ENCODE measurements at regions not wholly inside any gene's neighbourhood (a gene's known extent, or its start where the extent isn't known, plus 50 kb on each side); places are given as distances from the start of the nearest gene placed in this dataset.

DNA sequence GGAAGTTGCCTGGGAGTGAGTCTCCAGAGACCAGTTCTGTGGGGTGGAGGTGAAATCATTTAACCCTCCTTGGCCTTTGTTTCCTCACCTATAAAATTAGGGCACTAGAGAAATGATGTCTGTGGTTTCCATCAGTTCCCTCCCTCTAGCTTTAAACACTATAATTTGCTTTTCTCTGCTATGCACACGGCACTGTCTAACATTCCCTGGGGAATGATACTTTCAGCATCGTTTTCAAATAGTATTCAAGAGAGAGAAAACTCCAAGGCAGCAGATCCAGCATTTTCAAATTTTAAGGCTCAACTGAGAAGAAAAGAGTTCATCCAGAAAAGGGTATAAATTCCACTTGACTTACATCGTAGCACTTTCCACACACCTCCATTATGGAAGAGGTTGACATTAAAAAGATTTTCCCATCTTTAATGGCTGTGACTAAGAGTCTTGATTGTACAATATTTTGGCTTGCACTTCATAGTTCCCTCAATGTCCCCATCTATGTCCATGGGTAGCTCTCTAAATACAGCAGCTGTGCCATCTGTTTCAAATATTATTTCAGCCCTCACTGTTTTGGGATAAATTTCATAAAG is 137.7 kb upstream of the ZPLD1 start:
- Histone ChIP-seq H3K4me3 (ENCODE audit: low read depth, low read length) (no peak overlapping the region), H3K27me3 (ENCODE audit: control insufficient read depth, insufficient read depth, low read length) (no peaks in the 10 kb centered on the region), H3K27ac (ENCODE audit: low read depth, low read length) (no peak overlapping the region), H3K9me3 (ENCODE audit: control insufficient read depth, insufficient read depth, low read length) (no peaks in the 10 kb centered on the region)
- DNase-seq (ENCODE audit: low read depth, low spot score): no peak
- TF ChIP-seq CTCF (IDR thresholded peaks at IDR 0.05; ENCODE audit: low read depth, low read length): no peak
- ChIA-PET POLR2A (no interaction called here), CTCF (no interaction called here)

GRCh38 chr3:102299125-102299877 is 135.5 kb upstream of the ZPLD1 start:
- ChIA-PET POLR2A (no interaction called here), CTCF (no interaction called here)
- no peaks in the 10 kb centered on the region for H3K27me3 ChIP-seq (ENCODE audit: control insufficient read depth, insufficient read depth, low read length)
- no peak overlapping the region for H3K4me3 ChIP-seq (ENCODE audit: low read depth, low read length)
- no peaks in the 10 kb centered on the region for H3K9me3 ChIP-seq (ENCODE audit: control insufficient read depth, insufficient read depth, low read length)
- no peak for TF ChIP-seq CTCF (IDR thresholded peaks at IDR 0.05; ENCODE audit: low read depth, low read length)
- H3K27ac ChIP-seq (ENCODE audit: low read depth, low read length): no peak overlapping the region
- no peak for DNase-seq (ENCODE audit: low read depth, low spot score)

GRCh38 chr3:102301155-102301880 is 133.5 kb upstream of the ZPLD1 start:
- Histone ChIP-seq H3K9me3 (ENCODE audit: control insufficient read depth, insufficient read depth, low read length) (no peaks in the 10 kb centered on the region), H3K4me3 (ENCODE audit: low read depth, low read length) (no peak overlapping the region), H3K27me3 (ENCODE audit: control insufficient read depth, insufficient read depth, low read length) (no peaks in the 10 kb centered on the region), H3K27ac (ENCODE audit: low read depth, low read length) (no peak overlapping the region)
- no peak for TF ChIP-seq CTCF (IDR thresholded peaks at IDR 0.05; ENCODE audit: low read depth, low read length)
- DNase-seq (ENCODE audit: low read depth, low spot score): no peak
- POLR2A ChIA-PET: no interaction called here
- CTCF ChIA-PET: interaction anchor here (1.0 kb wide), 1 partner anchor 235 kb away, joined by 3 read pairs; no protein-coding TSS in a partner anchor

DNA sequence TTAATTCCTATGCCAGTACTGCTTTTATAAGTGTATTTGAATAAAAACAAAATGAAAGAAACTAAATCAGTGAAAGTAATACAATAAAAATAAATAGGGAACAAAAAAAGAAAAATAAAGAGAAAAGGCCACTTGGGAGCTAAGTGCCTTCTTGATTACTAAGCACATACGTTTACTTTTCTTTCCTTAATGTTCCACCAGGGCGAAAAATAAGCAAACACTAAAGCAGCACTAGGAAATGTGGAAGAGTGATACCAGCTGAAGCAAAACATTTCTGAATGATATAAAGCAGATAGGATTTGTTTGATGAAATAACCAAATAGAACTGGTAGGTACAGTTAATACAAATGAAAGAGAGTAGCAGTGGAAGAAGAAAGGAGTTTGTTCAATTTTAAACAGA is 132.8 kb upstream of the ZPLD1 start:
- H3K9me3 ChIP-seq (ENCODE audit: control insufficient read depth, insufficient read depth, low read length): no peaks in the 10 kb centered on the region
- POLR2A ChIA-PET: no interaction called here
- H3K27ac ChIP-seq (ENCODE audit: low read depth, low read length): no peak overlapping the region
- no peak overlapping the region for H3K4me3 ChIP-seq (ENCODE audit: low read depth, low read length)
- CTCF ChIA-PET: interaction anchor here (1.0 kb wide), 1 partner anchor 235 kb away, joined by 3 read pairs; no protein-coding TSS in a partner anchor
- DNase-seq (ENCODE audit: low read depth, low spot score): no peak
- TF ChIP-seq CTCF (IDR thresholded peaks at IDR 0.05; ENCODE audit: low read depth, low read length): no peak
- no peaks in the 10 kb centered on the region for H3K27me3 ChIP-seq (ENCODE audit: control insufficient read depth, insufficient read depth, low read length)

GRCh38 chr3:102304550-102304949 is 130.3 kb upstream of the ZPLD1 start:
- no peak overlapping the region for H3K4me3 ChIP-seq (ENCODE audit: low read depth, low read length)
- DNase-seq (ENCODE audit: low read depth, low spot score): no peak
- H3K27me3 ChIP-seq (ENCODE audit: control insufficient read depth, insufficient read depth, low read length): no peaks in the 10 kb centered on the region
- ChIA-PET POLR2A (no interaction called here), CTCF (no interaction called here)
- no peak for TF ChIP-seq CTCF (IDR thresholded peaks at IDR 0.05; ENCODE audit: low read depth, low read length)
- H3K27ac ChIP-seq (ENCODE audit: low read depth, low read length): no peak overlapping the region
- no peaks in the 10 kb centered on the region for H3K9me3 ChIP-seq (ENCODE audit: control insufficient read depth, insufficient read depth, low read length)

Data from AG04450 (cell line).